Activated T-helper 1 cell treated with Interleukin-2 at 50 U/mL for 16 hours (primary cell): ENCODE measurements at regions not wholly inside any gene's neighbourhood (a gene's known extent, or its start where the extent isn't known, plus 50 kb on each side); places are given as distances from the start of the nearest gene placed in this dataset.

ENCODE experiments used
- DNase-seq: peaks from one replicate; pipeline ENCODE4 v3.0.0-alpha.2; 2020; ENCODE audit warnings: low read depth

GRCh38 chr4:151987606-151988005 lies 226.8 kb upstream of the GATB start:
- DNase-seq, result no peak

GRCh38 chr4:151983854-151984253 lies 223.0 kb upstream of the GATB start:
- no peak for DNase-seq

GRCh38 chr4:151979819-151980218 lies 219.0 kb upstream of the GATB start:
- no peak for DNase-seq

- DNase-seq, result no peak
Measured at GRCh38 chr4:151968643-151969042, 207.8 kb upstream of the GATB start.

- DNase-seq, result no peak
Measured at GRCh38 chr4:151967074-151967473, 206.3 kb upstream of the GATB start.

- no peak for DNase-seq
Measured at GRCh38 chr4:151962138-151962823, 201.5 kb upstream of the GATB start.

GRCh38 chr4:151961456-151961855 lies 200.6 kb upstream of the GATB start:
- DNase-seq, result no peak

- DNase-seq, result no peak
Measured at GRCh38 chr4:151960449-151961230, 199.8 kb upstream of the GATB start.

GRCh38 chr4:151957153-151957552 lies 196.3 kb upstream of the GATB start:
- DNase-seq, result no peak

- DNase-seq, result no peak
Measured at GRCh38 chr4:151955721-151956380, 195.0 kb upstream of the GATB start.

GRCh38 chr4:151953795-151954372 lies 193.1 kb upstream of the GATB start:
- DNase-seq, result no peak

- DNase-seq, result no peak
Measured at GRCh38 chr4:151953312-151953711, 192.5 kb upstream of the GATB start.

- DNase-seq, result no peak
Measured at GRCh38 chr4:151952711-151953254, 192.0 kb upstream of the GATB start.

GRCh38 chr4:151952137-151952536 lies 191.3 kb upstream of the GATB start:
- DNase-seq, result no peak

GRCh38 chr4:151951671-151952050 lies 190.9 kb upstream of the GATB start:
- no peak for DNase-seq

GRCh38 chr4:151950993-151951670 lies 190.3 kb upstream of the GATB start:
- no peak for DNase-seq

GRCh38 chr4:151948351-151949016 lies 187.7 kb upstream of the GATB start:
- DNase-seq, result no peak

- no peak for DNase-seq
Measured at GRCh38 chr4:151946718-151947117, 185.9 kb upstream of the GATB start.

- no peak for DNase-seq
Measured at GRCh38 chr4:151942971-151943370, 182.2 kb upstream of the GATB start.

GRCh38 chr4:151940926-151941617 lies 180.3 kb upstream of the GATB start:
- no peak for DNase-seq

GRCh38 chr4:151940291-151940690 lies 179.5 kb upstream of the GATB start:
- DNase-seq, result no peak
